ENCODE measurements at regions not wholly inside any gene's neighbourhood (a gene's known extent, or its start where the extent isn't known, plus 50 kb on each side); places are given as distances from the start of the nearest gene placed in this dataset.

GRCh38 chr5:106600803-106601202, 1069.9 kb downstream of the EFNA5 start:
- DNase-seq (ENCODE audit: low read depth, low spot score) (no peak), ATAC-seq (no peak)
- RAD21 ChIA-PET (ENCODE audit: low non-redundant PET in 1 of 2, low total read pairs in 2 of 2, uncharacterized antibody in 2 of 2, unreplicated experiment in 2 of 2) = no interaction called here
- TF ChIP-seq FOSL1 (IDR thresholded peaks at IDR 0.05; ENCODE audit: low read depth) (no peak), POLR2AphosphoS5 (IDR thresholded peaks at IDR 0.05; ENCODE audit: low read depth, low read length) (no peak), TCF7L2 (IDR thresholded peaks at IDR 0.05; ENCODE audit: borderline replicate concordance, extremely low read depth, insufficient read depth, insufficient read length) (no peak), EZH2phosphoT487 (IDR thresholded peaks at IDR 0.05; ENCODE audit: borderline replicate concordance) (no peak), CEBPB (IDR thresholded peaks at IDR 0.05; ENCODE audit: low read depth) (no peak), EZH2 (IDR thresholded peaks at IDR 0.05) (no peak), CTCF (IDR thresholded peaks at IDR 0.05 in 2 of 3, conservative IDR thresholded peaks at IDR 0.05 in 1 of 3; ENCODE audit: borderline replicate concordance in 1 of 3, insufficient read depth in 1 of 3, low read depth in 2 of 3, low read length in 2 of 3) (no peak), EGR1 (IDR thresholded peaks at IDR 0.05; ENCODE audit: low read depth) (no peak), ELF1 (IDR thresholded peaks at IDR 0.05; ENCODE audit: borderline replicate concordance, low read depth) (no peak), JUND (IDR thresholded peaks at IDR 0.05) (no peak), YY1 (IDR thresholded peaks at IDR 0.05; ENCODE audit: extremely low read depth, insufficient replicate concordance, low read depth, low read length) (no peak), SIN3A (IDR thresholded peaks at IDR 0.05; ENCODE audit: low read depth) (no peak), SP1 (IDR thresholded peaks at IDR 0.05; ENCODE audit: low read depth) (no peak)
- CTCF ChIA-PET = no interaction called here
- Histone ChIP-seq H3K4me2 (ENCODE audit: low read length) (no peak overlapping the region), H3K9me3 (ENCODE audit: control insufficient read depth in 1 of 2, insufficient read depth in 1 of 2, low read depth in 1 of 2, low read length in 2 of 2) (no peaks in the 10 kb centered on the region), H3K27me3 (ENCODE audit: insufficient read depth, low read length) (no peaks in the 10 kb centered on the region), H3K27ac (ENCODE audit: low read depth, low read length) (no peak overlapping the region), H4K20me1 (ENCODE audit: insufficient read depth) (no peaks in the 10 kb centered on the region), H3K4me3 (replicated peaks in 1 of 2; ENCODE audit: low read depth in 1 of 2, low read length in 2 of 2) (no peak overlapping the region), H2AFZ (ENCODE audit: low read depth, low read length, poor library complexity, severe bottlenecking) (no peak overlapping the region), H3K9me2 (ENCODE audit: insufficient read depth) (no peaks in the 10 kb centered on the region), H3K36me3 (ENCODE audit: control insufficient read depth in 1 of 2, insufficient read depth in 2 of 2, low read length in 2 of 2) (no peaks in the 10 kb centered on the region), H3K9ac (ENCODE audit: low read length) (no peak overlapping the region), H3K4me1 (ENCODE audit: control insufficient read depth in 1 of 2, insufficient read depth in 2 of 2, low read length in 2 of 2) (no peaks in the 10 kb centered on the region), H3K79me2 (ENCODE audit: insufficient read depth, low read length) (no peaks in the 10 kb centered on the region)
- POLR2A ChIA-PET = no interaction called here
- intact Hi-C loops (cut with micrococcal nuclease) = no loop called here
- BruUV-seq (replicated peaks) = no TSS peak

Data from HCT116 (cell line).